Activated CD4-positive, alpha-beta T cell treated with anti-CD3 and anti-CD28 coated beads for 36 hours (primary cell): ENCODE measurements at regions not wholly inside any gene's neighbourhood (a gene's known extent, or its start where the extent isn't known, plus 50 kb on each side); places are given as distances from the start of the nearest gene placed in this dataset.
"Not testable (repeated sequence)": the region's sequence is repeated elsewhere in the genome, so short reads cannot be mapped to it uniquely, and the experiment has no call there.

ENCODE experiments used
- ATAC-seq: fragments of 200-7000 bp; cut with Tn5 transposase; one replicate; pipeline ENCODE4 v1.10.0; 2021; ENCODE audit warnings: mild to moderate bottlenecking, moderate library complexity
- CTCF ChIA-PET: fragments of 350-600 bp; sonication (Branson Sonifier 250); formaldehyde crosslinking; loops from one replicate; lab custom pipeline; 2021; ENCODE audit warnings: antibody characterized with exemption; lab: Charles Lee
- POLR2A ChIA-PET: fragments of 350-600 bp; sonication (Branson Sonifier 250); formaldehyde crosslinking; loops from one replicate; lab custom pipeline; 2021; ENCODE audit warnings: antibody characterized with exemption, inconsistent platforms; lab: Charles Lee
- DNase-seq: peaks from one replicate; pipeline ENCODE4 v3.0.0-alpha.2; 2020
- H3K27ac Mint-ChIP-seq: one replicate; pipeline ENCODE4 v1.8.0; 2021; ENCODE audit warnings: mixed read lengths
- H3K27me3 Mint-ChIP-seq: one replicate; pipeline ENCODE4 v1.8.0; 2021; ENCODE audit warnings: mixed read lengths
- H3K36me3 Mint-ChIP-seq: one replicate; pipeline ENCODE4 v1.8.0; 2021; ENCODE audit warnings: low read depth, mixed read lengths
- H3K4me1 Mint-ChIP-seq: one replicate; pipeline ENCODE4 v1.8.0; 2021; ENCODE audit warnings: mixed read lengths
- H3K4me3 Mint-ChIP-seq: one replicate; pipeline ENCODE4 v1.8.0; 2021; ENCODE audit warnings: mild to moderate bottlenecking, moderate library complexity, mixed read lengths
- H3K9me3 Mint-ChIP-seq: one replicate; pipeline ENCODE4 v1.8.0; 2021; ENCODE audit warnings: low read depth, mixed read lengths
- intact Hi-C, 2 experiments: fragments of 100-400 bp; cut with DNase I in 1 of 2; cut with micrococcal nuclease in 1 of 2; formaldehyde crosslinking; loops; one replicate each; pipeline versions ENCODE4 v1.14.2 to v1.15.1; 2022 to 2024; cut with DNase I, micrococcal nuclease

DNA sequence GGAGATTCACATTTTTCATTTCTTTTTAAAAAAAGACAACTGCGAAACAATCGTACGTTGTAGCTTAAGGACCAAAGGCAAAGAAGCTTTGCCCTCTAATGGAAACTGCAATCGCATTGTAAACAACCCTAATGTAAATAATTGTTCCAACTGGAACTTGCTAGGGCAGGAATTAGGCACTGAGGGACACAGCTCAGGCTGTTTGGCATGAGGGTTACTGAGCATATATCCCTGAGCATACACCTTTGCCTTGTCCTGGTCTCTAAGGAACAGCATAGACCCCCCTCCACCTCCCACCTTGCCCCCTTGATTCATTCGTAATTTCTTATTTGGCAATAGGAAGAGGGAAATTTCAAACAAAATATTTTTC is 396.4 kb downstream of the LNPK start:
- intact Hi-C loops: no loop called here
- H3K27me3 Mint-ChIP-seq: peaks cover 2% of the 10 kb centered on the region
- H3K9me3 Mint-ChIP-seq: no peaks in the 10 kb centered on the region
- DNase-seq (no peak), ATAC-seq (no peak)
- CTCF ChIA-PET: no interaction called here
- H3K4me3 Mint-ChIP-seq: no peak overlapping the region
- H3K36me3 Mint-ChIP-seq: no peaks in the 10 kb centered on the region
- POLR2A ChIA-PET: no interaction called here
- no peaks in the 10 kb centered on the region for H3K4me1 Mint-ChIP-seq
- no peak overlapping the region for H3K27ac Mint-ChIP-seq

GRCh38 chr2:175601969-175602368 is 400.1 kb downstream of the LNPK start:
- ATAC-seq (no peak), DNase-seq (no peak)
- intact Hi-C loops: no loop called here
- Mint-ChIP-seq H3K4me1 (no peaks in the 10 kb centered on the region), H3K9me3 (no peaks in the 10 kb centered on the region), H3K27me3 (peaks cover 2% of the 10 kb centered on the region), H3K27ac (no peak overlapping the region), H3K36me3 (no peaks in the 10 kb centered on the region), H3K4me3 (no peak overlapping the region)
- POLR2A ChIA-PET: no interaction called here
- CTCF ChIA-PET: no interaction called here

DNA sequence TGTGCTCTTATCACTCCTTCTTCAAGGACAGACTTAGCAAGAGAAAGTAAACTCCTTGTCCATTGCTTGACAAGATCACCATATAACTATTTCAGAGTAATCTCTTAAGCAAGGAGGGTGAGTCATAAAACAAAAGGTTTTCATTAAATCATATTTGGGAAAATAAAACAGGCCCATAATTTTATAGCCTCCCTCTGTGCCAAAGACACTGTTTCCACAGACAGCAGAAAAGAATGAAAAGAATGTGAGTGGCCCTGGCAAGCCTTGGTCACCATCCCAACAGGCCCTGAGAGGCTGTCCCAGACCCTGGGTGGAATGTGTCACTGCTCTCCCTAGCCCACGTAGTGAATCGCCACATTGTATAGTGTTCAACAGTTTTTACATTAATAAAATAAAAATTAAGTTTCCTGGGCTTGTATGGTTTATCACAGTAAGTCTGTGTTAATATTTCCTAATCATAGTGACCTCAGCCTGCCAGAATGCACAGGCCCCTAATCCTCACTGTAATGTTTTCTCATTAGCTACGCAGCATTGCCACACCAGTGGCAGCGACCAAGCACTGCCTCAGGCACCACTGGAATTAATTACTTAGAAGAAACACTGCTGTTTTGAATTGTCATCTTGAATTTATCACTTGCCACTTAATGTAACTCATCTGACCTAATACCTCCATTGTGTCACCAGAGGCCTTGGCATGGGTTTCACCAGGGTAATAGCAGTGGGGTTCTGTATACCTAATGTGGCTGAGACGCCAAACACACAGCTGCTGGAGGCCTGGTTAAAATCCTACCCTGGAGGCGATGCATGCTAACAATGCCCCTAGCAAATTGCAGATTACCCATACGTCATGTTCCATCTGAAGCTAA is 401.9 kb downstream of the LNPK start:
- CTCF ChIA-PET: no interaction called here
- intact Hi-C loops: no loop called here
- DNase-seq: no peak
- no peaks in the 10 kb centered on the region for H3K27me3 Mint-ChIP-seq
- no peaks in the 10 kb centered on the region for H3K9me3 Mint-ChIP-seq
- no peak overlapping the region for H3K4me3 Mint-ChIP-seq
- H3K36me3 Mint-ChIP-seq: no peaks in the 10 kb centered on the region
- POLR2A ChIA-PET: no interaction called here
- H3K4me1 Mint-ChIP-seq: no peaks in the 10 kb centered on the region
- no peak for ATAC-seq
- H3K27ac Mint-ChIP-seq: no peak overlapping the region

DNA sequence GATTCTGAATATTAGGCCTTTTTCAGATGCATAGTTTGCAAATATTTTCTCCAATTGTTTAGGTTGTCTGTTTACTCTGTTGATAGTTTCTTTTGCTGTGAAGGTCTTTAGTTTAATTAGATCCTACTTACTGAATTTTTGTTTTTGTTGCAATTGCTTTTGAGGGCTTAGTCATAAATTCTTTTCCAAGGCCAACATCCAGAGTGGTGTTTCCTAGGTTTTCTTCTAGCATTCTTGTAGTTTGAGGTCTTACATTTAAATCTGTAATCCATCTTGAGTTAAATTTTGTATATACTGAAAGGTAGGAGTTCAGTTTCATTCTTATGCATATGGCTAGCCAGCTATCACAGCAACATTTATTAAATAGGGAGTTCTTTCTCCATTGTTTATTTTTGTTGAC is 404.8 kb downstream of the LNPK start:
- Mint-ChIP-seq H3K9me3 (no peaks in the 10 kb centered on the region), H3K27me3 (no peaks in the 10 kb centered on the region), H3K4me3 (no peak overlapping the region), H3K27ac (no peak overlapping the region), H3K4me1 (no peaks in the 10 kb centered on the region), H3K36me3 (no peaks in the 10 kb centered on the region)
- DNase-seq (no peak), ATAC-seq (no peak)
- intact Hi-C loops: no loop called here
- CTCF ChIA-PET: no interaction called here
- POLR2A ChIA-PET: no interaction called here

DNA sequence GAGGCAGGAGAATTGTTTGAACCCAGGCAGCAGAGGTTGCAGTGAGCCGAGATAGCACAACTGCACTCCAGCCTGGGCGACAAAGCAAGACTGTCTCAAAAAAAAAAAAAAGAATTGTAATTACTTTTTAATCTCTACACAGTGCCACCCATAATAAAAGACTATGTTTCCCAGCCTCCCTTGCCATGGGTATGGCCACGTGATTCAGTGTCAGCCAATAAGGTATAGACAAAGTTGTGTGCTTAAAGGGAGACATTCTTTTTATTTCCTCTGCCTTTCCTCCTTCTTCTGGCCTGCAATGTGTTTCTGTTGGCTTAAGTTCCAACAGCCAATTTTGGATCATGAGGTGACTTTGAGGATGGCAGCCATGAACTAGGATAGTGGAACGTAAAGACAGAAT is 406.9 kb downstream of the LNPK start:
- POLR2A ChIA-PET: no interaction called here
- Mint-ChIP-seq H3K27me3 (no peaks in the 10 kb centered on the region), H3K4me3 (no peak overlapping the region), H3K36me3 (no peaks in the 10 kb centered on the region), H3K27ac (no peak overlapping the region), H3K4me1 (no peaks in the 10 kb centered on the region), H3K9me3 (no peaks in the 10 kb centered on the region)
- CTCF ChIA-PET: no interaction called here
- DNase-seq (no peak), ATAC-seq (no peak)
- intact Hi-C loops: no loop called here

DNA sequence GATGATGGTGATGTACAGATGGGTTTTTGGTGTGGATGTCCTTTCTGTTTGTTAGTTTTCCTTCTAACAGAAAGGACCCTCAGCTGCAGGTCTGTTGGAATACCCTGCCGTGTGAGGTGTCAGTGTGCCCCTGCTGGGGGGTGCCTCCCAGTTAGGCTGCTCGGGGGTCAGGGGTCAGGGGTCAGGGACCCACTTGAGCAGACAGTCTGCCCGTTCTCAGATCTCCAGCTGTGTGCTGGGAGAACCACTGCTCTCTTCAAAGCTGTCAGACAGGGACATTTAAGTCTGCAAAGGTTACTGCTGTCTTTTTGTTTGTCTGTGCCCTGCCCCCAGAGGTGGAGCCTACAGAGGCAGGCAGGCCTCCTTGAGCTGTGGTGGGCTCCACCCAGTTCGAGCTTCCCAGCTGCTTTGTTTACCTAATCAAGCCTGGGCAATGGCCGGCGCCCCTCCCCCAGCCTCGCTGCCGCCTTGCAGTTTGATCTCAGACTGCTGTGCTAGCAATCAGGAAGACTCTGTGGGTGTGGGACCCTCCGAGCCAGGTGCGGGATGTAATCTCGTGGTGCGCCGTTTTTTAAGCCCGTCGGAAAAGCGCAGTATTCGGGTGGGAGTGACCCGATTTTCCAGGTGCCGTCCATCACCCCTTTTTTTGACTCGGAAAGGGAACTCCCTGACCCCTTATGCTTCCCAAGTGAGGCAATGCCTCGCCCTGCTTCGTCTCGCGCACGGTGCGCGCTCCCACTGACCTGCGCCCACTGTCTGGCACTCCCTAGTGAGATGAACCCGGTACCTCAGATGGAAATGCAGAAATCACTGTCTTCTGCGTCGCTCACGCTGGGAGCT is 408.2 kb downstream of the LNPK start:
- ATAC-seq, CTCF ChIA-PET, DNase-seq, H3K27ac Mint-ChIP-seq, H3K9me3 Mint-ChIP-seq, intact Hi-C loops, H3K36me3 Mint-ChIP-seq, H3K4me1 Mint-ChIP-seq, H3K4me3 Mint-ChIP-seq, H3K27me3 Mint-ChIP-seq: not testable (repeated sequence)
- POLR2A ChIA-PET: interaction anchor here (0.6 kb wide), 1 partner anchor 1033 kb away, joined by 3 read pairs; no protein-coding TSS in a partner anchor

DNA sequence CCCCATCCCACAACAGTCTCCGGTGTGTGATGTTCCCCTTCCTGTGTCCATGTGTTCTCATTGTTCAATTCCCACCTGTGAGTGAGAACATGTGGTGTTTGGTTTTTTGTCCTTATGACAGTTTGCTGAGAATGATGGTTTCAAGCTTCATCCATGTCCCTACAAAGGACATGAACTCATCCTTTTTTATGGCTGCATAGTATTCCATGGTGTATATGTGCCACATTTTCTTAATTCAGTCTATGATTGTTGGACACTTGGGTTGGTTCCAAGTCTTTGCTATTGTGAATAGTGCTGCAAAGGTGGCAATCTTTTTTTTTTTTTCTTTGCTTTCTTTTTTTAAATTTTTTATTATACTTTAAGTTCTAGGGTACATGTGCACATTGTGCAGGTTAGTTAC is 406.7 kb upstream of the ATP5MC3 start:
- POLR2A ChIA-PET, H3K4me1 Mint-ChIP-seq, ATAC-seq, H3K4me3 Mint-ChIP-seq, H3K27ac Mint-ChIP-seq, CTCF ChIA-PET, H3K27me3 Mint-ChIP-seq, DNase-seq, intact Hi-C loops, H3K9me3 Mint-ChIP-seq, H3K36me3 Mint-ChIP-seq: not testable (repeated sequence)

DNA sequence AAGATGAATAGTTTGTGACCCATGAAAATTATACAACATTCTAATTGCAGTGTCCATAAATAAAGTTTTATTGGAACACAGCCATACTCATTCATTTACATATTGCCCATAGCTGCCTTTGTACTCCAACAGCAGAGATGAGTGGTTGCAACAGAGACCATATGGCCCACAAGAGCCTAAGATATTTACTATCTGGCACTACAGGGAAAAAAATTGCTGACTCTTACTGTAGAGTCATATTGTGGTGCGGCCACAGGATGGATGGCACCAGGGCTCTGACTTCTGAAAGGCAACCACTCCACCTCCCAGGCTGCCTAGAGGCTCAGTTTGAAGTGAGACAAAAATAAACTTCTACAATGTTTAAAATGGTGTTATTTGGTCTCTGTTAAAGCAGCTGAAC is 404.0 kb upstream of the ATP5MC3 start:
- ChIA-PET CTCF (interaction anchor here (0.9 kb wide), 1 partner anchor 11 kb away, joined by 4 read pairs; no protein-coding TSS in a partner anchor), POLR2A (no interaction called here)
- DNase-seq (no peak), ATAC-seq (no peak)
- H3K36me3 Mint-ChIP-seq: no peaks in the 10 kb centered on the region
- no peaks in the 10 kb centered on the region for H3K9me3 Mint-ChIP-seq
- no peak overlapping the region for H3K4me3 Mint-ChIP-seq
- H3K4me1 Mint-ChIP-seq: no peaks in the 10 kb centered on the region
- H3K27me3 Mint-ChIP-seq: no peaks in the 10 kb centered on the region
- H3K27ac Mint-ChIP-seq: no peak overlapping the region
- intact Hi-C loops: no loop called here

DNA sequence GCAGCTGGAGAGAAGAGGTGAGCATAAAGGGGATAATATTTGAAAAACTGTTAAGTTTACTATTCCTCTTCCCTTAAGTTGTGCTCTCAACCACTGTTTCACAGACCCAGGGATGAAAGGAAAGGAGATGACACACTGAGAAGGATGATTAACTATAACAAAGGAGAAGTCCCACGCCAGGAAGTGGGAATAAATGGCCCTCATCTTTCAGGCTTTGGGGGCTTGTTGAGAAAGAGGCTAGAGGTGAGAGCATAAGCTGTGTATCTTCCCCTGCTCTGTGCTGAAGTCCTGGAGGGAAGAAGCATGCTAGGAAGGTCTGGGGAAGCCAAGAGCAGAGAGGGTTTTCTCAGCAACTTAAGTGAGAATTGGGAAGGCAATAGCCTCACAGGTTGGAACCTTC is 399.1 kb upstream of the ATP5MC3 start:
- no peaks in the 10 kb centered on the region for H3K36me3 Mint-ChIP-seq
- H3K9me3 Mint-ChIP-seq: no peaks in the 10 kb centered on the region
- CTCF ChIA-PET: no interaction called here
- DNase-seq (no peak), ATAC-seq (no peak)
- peaks cover 6% of the 10 kb centered on the region for H3K27me3 Mint-ChIP-seq
- H3K4me1 Mint-ChIP-seq: peaks cover 3% of the 10 kb centered on the region
- intact Hi-C loops: no loop called here
- POLR2A ChIA-PET: no interaction called here
- H3K4me3 Mint-ChIP-seq: no peak overlapping the region
- no peak overlapping the region for H3K27ac Mint-ChIP-seq

- Mint-ChIP-seq H3K27me3 (peaks cover 9% of the 10 kb centered on the region), H3K4me3 (no peak overlapping the region), H3K36me3 (no peaks in the 10 kb centered on the region), H3K9me3 (no peaks in the 10 kb centered on the region), H3K4me1 (peaks cover 6% of the 10 kb centered on the region), H3K27ac (no peak overlapping the region)
- CTCF ChIA-PET: no interaction called here
- POLR2A ChIA-PET: no interaction called here
- ATAC-seq: no peak
- intact Hi-C loops: no loop called here
- no peak for DNase-seq
These were observed 398.1 kb upstream of the ATP5MC3 start for GRCh38 chr2:175579646-175580045.

GRCh38 chr2:175577368-175577970 is 396.0 kb upstream of the ATP5MC3 start:
- H3K36me3 Mint-ChIP-seq: no peaks in the 10 kb centered on the region
- intact Hi-C loops: no loop called here

More at GRCh38 chr2:175577368-175577970, 396.0 kb upstream of the ATP5MC3 start:
- no peak for ATAC-seq
- Mint-ChIP-seq H3K4me3 (no peak overlapping the region), H3K27me3 (peaks cover 12% of the 10 kb centered on the region), H3K9me3 (no peaks in the 10 kb centered on the region), H3K4me1 (peaks cover 6% of the 10 kb centered on the region), H3K27ac (no peak overlapping the region)
- POLR2A ChIA-PET: no interaction called here
- no peak for DNase-seq
- CTCF ChIA-PET: no interaction called here
